NAMALWA (cell line): ENCODE measurements at regions not wholly inside any gene's neighbourhood (a gene's known extent, or its start where the extent isn't known, plus 50 kb on each side); places are given as distances from the start of the nearest gene placed in this dataset.
"Not testable (repeated sequence)": the region's sequence is repeated elsewhere in the genome, so short reads cannot be mapped to it uniquely, and the experiment has no call there.

Source experiments
- DNase-seq: peaks from one replicate; pipeline ENCODE4 v3.0.0-alpha.2; 2015; ENCODE audit warnings: low spot score

DNA sequence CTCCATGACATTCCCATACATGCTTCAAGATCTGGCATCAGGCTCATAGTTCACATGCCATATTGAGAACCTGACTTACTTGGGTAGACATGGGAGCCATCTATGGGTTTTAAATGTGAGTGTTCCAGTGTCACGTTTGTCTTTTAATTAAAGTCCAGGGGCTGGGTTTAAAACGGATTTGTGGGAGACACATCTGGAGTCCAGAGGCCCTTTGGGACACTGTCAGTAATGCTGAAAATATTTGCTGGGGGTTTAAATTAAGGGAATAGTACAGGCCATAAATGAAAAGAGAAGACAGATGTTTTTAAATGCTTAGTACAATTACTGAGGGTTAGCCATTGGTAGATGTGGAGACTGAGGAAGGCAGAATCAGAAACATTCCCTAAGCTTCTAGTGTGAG, 478.0 kb downstream of the PID1 start:
- no peak for DNase-seq

DNA sequence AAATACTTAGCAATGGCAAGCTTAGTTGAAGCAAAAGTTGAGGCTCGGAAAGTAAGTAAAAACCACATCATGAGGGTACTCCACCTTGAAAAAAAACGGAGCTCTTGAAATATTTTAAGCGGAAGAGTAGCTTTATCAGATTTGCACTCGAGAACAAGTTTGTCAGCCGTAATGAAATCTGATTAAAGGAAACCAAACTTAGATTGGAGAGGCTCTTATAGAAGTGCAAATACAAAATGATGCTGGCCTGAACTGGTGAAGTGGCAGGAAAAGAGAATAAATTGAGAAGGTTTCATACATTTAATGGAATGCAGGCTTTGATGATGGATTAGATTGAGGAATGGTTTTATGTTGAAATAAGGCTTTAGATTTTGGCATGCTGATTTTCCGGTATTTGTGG, 484.2 kb downstream of the PID1 start:
- no peak for DNase-seq

DNA sequence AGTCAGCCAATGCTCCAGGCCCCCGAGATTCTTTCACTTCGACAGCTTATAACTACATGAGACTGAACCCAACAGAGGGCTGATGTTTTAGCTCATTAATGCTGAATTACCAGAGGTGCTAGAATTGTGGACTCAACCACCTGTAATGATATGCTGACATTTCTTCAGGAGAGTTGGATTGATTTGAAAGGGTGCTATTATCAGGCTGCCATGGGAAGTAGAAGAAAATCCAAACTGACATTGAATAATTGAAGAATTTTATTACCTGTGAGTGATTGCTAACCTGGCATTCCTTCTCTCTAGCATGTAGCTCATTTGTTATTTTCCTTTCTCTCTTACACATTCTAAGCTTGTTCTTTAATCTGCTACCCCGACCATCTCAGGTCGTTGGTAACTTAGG, 488.8 kb downstream of the PID1 start:
- DNase-seq: no peak

DNA sequence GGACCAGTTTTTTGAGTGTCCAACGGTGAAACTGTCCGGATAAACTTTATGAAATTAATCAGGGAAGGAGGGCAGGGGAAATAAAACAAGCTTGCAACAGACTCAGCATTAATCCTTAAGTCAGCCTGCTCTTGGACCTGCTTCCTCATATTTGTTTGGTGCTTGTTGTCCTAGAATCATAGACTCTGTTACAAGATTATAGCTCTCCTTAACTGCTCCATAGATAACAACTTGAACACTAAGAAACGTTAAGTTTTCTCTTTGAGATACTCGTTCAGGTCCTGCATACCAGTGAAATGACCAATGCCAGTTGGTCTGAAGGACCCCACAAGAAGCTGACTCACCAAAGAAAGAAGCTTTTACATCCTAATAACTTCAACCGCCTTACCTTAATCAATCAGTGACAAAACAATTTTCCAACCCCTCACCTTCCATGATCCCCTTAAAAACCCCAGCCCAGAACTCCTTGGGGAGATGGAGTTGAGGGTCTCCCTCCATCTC, 493.2 kb downstream of the PID1 start:
- DNase-seq: no peak

DNA sequence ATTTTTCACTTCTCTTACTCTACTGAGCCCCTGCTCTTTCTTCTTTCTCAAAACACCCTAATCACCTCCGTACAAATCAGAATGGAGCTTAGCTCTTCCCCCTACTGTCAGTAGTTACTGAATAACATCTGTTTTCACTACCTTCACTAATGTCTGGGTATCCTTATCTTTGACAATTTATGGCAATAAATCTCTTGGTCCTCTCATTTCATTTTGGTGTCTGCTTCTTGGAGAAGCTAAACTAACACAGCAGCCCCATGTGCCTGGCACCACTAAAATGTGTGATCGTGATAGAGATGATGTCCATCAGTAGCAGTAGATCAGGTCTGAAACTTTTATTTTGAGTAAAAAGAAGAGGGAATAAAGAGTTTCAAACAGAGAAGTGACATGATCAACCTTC, 496.5 kb downstream of the PID1 start:
- no peak for DNase-seq

DNA sequence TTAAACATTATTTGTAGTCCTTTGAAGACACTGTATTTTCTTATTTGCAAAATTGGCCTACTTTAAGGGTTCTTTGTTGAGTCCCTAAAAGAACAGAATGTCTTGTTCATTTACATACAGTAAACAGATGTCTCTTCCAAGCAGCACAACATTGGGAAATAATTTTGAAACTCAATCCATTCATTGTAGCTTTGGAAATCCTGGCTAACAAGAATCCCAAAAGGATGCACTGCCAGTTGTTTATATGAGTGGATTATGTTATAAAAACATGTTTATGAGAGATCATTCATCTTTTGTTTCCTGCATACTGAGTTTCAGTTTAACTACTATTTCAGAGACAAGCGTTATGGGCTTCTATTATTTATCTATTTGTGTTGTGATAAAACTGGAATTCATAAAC, 499.3 kb downstream of the PID1 start:
- DNase-seq: no peak

DNA sequence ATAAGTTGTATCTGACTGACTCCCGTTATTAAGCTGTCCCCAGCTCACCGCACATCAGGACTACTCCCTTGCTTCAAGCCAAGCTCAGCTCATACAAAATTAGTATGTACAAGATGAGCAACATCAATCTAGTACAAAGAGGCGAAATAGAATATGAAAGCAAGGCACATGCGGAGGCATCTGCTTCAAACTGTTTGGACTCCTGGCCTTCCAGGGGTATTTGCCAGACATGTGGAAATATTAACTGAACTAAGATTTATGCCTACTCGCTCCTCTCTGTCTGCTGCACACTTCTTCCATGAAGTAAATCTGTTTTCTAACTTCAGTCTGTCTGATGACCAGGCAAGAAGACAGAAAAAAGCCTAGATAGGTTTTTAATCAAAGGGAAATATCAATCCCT, 499.8 kb downstream of the PID1 start:
- no peak for DNase-seq

DNA sequence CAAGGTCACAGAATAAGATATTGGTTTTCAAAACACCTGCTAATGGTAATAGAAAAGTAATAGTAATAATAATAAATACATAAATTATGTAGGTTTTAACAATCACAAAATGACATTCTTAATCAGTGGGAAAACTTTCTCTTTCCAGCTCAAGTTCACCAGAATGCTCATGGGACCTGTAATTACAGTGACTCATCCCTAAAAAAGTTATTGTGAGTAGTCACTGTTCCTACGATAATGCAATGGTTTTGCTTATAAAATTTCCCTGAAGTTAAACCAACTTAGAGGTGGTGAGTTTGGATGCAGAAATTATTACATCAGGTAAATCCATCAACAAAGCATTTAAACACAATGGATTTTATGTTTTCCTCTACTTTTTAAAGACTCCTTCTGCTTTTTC, 502.3 kb downstream of the PID1 start:
- DNase-seq: no peak

DNA sequence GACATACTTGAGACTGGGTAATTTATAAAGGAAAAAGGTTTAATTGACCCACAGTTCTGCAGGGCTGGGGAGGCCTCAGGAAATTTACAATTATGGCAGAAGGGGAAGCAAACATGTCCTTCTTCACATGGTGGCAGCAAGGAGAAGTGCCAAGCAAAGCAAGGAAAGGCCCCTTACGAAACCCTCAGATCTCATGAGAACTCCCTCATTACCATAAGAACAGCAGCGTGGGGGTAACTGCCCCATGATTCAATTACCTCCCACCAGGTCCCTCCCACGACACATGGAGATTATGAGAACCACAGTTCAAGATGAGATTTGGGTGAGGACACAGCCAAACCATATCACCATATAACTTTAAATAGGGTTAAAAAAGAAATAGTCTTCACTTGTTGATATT, 502.9 kb downstream of the PID1 start:
- not testable (repeated sequence) for DNase-seq

DNA sequence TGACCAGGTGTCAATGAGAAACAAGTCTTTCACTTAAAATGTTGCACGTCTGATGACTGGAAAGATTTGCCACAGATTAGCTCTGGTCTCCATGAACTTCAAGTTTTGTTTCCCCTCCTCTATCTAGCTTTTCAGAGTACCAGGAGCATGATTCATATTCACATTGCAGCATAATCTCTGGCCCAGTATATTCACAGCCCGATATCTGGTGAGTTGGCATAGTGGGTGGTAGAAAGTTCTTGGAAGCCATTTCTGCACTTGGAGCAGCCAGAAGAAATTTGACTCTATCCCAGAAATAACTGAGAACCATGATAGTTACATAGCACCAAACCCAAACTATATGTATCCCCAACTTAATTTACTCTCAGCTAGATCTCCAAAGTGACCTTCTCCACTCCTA, 503.9 kb downstream of the PID1 start:
- DNase-seq: no peak

DNA sequence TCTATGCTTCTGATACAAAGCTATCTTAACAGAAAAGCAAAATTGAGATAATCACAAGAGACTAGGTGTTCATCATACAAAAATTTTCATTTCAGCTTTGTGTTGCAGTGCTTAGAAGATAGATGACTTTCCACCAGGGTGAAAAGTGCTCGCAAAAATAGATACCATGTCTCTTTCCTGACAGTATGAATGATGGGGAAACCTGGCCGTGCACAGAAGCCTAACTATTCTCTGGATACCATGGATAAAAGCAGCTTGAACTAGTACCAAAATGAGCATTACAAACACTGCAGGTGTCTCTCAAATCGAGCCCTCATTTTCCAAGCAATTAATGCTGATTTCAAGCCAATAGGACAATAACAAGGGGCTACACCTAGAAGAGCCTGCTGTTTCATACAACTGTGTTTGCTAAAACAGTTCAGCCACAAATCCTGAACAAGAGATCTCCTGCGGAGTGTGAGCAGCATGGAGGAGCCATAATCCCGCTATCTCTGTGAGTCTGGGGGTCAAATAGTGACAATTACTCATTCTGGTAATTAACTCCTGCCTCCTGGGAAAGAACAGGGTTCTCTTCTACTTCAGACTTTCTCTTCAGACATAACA, 507.6 kb downstream of the PID1 start:
- no peak for DNase-seq

DNA sequence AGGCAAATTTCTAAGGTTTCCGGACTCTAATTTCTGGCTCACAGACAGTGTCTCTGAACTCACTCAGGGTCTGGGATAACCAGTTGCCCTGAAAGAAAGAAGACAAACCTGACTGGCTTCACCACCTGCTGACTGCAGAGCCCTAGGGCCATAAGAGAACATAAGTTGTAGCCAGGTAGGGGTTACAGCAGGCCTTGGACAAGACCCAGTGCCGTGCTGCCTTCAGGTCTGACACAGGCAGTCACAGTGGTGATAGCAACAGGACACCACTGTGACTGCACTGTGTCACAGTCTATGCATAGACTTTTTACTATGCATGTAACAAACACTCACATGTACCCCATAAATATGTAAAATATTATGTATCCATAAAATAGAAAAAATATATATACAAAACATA, 508.5 kb downstream of the PID1 start:
- DNase-seq: no peak

DNA sequence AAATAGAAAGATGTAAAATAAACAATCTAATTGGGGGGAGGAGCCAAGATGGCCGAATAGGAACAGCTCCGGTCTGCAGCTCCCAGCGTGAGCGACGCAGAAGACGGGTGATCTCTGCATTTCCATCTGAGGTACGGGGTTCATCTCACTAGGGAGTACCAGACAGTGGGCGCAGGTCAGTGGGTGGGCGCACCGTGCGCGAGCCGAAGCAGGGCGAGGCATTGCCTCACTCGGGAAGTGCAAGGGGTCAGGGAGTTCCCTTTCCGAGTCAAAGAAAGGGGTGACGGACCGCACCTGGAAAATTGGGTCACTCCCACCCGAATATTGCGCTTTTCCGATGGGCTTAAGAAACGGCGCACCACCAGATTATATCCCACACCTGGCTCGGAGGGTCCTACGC, 515.4 kb downstream of the PID1 start:
- not testable (repeated sequence) for DNase-seq

DNA sequence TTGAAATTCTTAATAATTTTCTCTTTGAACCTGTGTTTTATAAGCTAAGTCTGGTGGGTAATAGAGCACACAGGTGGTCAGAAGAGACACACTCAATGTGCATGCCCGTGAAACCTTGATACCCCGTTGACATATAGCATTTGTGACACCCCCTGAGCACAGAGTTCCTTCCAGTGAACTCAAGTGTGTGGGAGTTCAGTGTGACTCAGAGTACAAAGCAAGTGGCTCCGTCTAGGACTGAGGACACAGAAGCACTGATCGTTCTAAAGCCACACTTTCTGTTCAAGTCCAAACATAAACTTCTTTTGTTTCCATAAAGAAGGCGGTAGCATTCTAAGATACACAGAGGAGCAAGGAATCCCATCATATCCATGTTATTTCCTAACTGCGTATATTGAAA, 523.6 kb downstream of the PID1 start:
- no peak for DNase-seq

DNA sequence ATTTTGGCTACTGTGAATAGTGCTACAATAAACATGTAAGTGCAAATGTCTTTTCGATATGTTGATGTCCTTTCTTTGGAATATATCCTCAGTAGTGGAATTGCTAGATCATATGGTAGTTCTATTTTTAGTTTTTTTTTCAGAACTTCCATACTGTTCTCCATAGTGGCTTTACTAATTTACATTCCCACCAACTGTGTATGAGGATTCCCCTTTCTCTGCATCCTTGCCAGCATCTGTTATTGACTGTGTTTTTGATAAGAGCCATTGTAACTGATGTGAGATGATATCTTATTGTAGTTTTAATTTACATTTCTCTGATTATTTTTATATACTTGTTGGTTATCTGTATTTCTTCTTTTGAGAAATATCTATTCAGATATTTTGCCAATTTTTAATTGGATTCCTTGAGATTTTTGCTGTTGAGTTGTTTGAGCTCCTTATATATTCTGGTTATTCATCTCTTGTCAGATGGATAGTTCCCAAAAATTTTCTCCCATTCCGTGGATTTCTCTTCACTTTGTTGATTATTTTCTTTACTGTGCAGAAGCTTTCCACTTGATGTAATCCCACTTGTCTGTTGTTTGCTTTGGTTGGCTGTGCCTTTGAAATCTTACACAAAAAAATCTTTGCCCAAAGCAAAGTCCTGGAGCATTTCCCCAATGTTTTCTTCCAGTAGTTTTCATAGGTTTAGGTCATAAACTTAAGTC, 532.3 kb downstream of the PID1 start:
- DNase-seq: no peak

DNA sequence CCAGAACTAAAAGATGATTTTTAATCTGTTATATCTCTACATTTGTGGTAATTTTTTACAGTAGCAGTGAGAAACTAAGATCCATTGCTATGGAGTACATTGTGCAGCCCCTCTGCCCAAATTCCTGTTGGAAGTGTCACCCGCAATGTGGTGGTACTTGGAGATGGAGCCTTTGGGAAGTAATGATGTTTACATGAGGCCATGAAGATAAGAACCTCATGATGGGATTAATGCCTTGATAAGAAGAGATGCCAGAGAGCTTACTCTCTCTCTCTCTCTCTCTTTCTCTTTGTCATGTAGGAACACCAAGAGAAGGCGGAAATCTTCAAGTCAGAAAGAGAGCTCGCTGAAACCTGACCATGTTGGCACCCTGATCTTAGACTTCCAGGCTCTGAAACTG, 535.4 kb downstream of the PID1 start:
- no peak for DNase-seq

DNA sequence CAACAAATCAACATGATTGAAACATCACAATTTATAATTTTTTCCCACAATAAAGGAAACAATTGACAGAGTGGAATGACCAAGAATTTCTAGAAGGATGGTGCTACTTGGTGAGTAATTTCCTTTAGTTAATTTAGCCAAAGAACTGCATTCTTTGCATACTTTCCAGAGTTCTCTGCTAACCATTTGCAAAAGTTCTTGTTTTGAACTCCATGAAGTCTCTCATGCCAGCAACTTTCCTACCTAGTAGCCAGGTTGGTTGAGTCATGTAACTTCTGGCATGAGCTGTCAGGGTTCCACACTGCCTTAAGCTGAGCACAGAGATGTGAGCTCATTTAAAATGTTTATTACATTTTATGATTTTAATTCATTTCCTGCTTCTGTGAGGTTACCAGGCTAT, 539.6 kb downstream of the PID1 start:
- DNase-seq: no peak

DNA sequence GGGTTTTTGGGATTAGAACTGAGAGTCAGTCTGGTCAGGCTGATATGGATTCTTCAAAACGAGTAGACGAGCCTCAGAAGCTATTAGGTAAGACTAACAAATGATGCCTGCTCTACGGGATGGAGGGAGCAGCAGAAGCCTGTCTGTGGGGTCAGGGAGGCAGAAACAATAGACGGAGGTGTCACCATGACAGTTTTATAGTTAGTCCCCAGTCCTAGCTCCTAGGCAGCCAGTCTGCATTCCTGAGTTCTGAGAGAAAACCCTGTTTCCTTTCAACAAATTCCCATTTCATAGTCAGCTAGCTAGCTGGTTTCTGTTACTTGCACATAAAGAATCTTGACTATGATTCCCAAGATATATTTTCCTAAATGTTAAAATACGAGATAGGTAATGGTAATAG, 542.1 kb downstream of the PID1 start:
- no peak for DNase-seq

DNA sequence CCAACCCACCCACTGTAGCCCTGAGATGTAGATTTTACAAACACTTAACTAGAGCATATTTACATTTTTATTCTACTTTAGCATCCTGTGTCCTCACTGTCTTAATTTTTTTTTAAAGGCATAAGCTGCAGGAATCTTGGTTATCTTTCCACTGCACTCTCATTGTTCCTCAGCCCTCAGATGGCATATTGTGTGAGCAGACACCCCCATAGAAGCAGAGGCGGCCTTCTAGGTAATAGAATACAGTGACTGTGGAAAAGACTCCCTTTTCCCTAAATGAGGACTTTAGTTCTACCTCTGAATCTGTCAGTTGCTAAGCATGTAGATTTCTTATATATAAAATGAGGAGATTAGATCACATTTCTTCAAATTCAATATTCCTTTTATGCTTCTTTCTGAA, 543.5 kb upstream of the SPHKAP start:
- no peak for DNase-seq

DNA sequence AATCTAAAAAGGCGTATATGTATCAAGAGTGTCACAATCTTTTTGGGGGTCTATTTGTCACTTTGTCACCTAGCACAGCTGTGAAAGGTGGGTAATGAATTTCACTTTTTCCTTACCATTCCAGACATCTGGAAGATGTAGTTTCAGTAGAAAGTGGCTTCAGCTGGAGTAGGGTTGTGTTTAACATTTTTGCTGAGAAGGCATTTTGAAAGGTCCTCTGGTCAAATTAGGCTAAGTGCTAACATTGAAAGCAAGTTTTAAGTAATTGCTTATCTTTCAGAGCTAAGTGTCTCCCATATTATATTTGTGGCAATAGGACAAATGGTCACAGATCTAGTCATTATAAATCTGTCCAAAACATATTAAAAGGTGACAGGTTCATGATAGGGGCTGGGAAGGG, 542.1 kb upstream of the SPHKAP start:
- DNase-seq: no peak

DNA sequence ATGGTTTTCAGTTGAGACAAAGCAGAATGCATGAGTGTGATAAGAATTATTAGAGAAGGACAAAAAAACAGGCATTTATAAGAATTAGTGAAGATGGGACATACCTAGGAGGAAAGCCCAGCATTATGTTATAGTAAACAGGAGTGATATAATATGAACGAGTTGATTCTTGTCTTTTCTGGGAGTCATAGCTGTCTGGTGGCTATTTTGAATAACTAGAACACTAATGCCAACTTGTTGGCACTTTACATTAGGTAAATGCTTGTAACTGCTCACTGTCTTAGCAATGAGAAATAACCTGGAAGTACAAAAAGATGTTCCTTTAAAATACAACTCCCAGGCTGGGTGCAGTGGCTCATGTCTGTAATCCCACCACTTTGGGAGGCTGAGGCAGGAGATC, 540.8 kb upstream of the SPHKAP start:
- DNase-seq: no peak

DNA sequence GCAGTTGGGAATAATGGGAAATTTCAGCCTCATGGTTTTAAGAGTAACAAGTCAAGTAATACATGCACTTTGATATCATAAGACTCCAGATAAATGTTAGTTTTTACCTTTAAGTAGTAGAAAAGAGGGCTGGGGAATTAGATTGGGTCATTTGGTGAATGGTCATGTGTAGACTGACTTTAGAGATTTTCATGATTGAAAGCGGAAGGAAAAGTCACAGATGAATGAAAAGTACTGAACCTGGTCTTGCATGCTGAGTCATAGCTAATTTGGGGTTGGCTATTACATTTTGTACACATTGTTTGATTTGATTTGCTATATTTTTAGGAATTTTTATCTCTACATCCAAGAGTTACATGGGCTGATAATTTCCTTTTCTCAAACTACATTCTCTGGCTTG, 539.4 kb upstream of the SPHKAP start:
- no peak for DNase-seq

DNA sequence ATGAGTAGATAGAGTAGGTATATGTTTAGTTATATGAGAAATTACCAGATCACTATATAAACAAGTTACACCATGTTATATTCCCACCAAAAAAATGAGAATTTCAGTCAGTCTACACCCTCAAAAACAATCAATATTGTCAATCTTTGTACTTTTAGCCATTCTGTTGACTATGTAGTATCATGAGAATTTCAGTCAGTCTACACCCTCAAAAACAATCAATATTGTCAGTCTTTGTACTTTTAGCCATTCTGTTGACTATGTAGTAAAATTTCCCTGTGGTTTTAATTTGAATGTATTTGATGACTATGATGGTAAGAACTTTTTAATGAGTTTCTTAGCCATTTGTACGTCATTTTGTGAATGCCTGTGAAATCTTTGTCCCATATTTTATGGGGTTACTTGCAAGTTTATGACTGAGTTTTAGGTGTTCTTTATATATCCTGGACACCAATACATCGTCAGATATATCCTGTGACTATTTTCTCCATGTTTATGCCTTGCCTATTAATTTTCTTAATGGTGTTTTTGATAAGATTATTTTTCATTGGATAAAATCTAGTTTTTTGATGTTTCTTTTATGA, 528.4 kb upstream of the SPHKAP start:
- no peak for DNase-seq

DNA sequence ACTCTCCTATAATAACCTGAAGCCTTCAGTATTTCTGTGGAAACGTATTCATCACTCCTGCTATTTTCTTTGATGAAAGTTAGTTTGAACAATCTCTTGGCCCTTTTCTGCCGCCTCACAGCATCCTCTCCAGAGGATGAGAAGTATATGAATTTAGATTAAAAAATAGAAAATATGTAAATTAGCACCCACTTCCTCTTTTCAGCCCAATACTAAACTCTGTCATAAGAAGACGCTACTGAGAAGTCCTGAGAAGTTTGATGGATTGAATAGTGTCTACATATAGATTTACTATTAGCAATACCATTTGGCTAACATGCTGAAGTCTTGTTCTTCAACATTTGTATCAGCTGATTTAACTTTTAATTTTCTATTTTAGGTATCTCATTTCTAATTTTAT, 526.4 kb upstream of the SPHKAP start:
- DNase-seq: no peak
